ENCODE measurements at regions not wholly inside any gene's neighbourhood (a gene's known extent, or its start where the extent isn't known, plus 50 kb on each side); places are given as distances from the start of the nearest gene placed in this dataset.
"Not testable (repeated sequence)": the region's sequence is repeated elsewhere in the genome, so short reads cannot be mapped to it uniquely, and the experiment has no call there.

GRCh38 chr2:106339609-106340008 lies 128.6 kb downstream of the RGPD3 start:
- FAIRE-seq (no peak), DNase-seq (ENCODE audit: low spot score) (no peak)

DNA sequence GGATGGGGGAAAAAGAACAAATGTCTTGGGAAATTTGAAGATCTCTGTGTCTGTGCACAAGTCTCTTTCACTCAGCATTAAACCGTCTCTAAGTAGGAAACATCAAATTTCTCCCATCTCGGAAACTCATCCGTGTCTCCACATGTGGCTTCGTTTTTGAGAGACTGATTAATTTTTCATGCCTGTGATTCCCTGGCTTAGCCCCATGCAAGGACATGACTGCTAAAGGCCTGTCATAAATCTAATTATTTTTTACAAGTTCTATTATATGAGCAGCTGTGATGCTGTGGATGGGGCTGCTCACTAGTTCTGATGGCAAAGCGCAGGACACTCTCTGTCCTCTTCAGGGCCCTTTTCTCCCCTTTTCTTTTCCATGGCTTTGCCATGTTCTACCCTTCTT lies 129.1 kb downstream of the RGPD3 start:
- FAIRE-seq (no peak), DNase-seq (ENCODE audit: low spot score) (no peak)

- DNase-seq (ENCODE audit: low spot score) (no peak), FAIRE-seq (no peak)
Measured at GRCh38 chr2:106338043-106338442, 130.2 kb downstream of the RGPD3 start.

- no peak for DNase-seq (ENCODE audit: low spot score)
Measured at GRCh38 chr2:106336737-106337136, 131.5 kb downstream of the RGPD3 start.

GRCh38 chr2:106336108-106336507 lies 132.1 kb downstream of the RGPD3 start:
- no peak for FAIRE-seq
- no peak for DNase-seq (ENCODE audit: low spot score)

More at GRCh38 chr2:106336737-106337136, 131.5 kb downstream of the RGPD3 start:
- peak; percentile 85 for FAIRE-seq

- no peak for FAIRE-seq
- DNase-seq (ENCODE audit: low spot score): no peak
Measured at GRCh38 chr2:106334802-106335201, 133.4 kb downstream of the RGPD3 start.

GRCh38 chr2:106333253-106333873 lies 134.8 kb downstream of the RGPD3 start:
- peak; percentile 61 for FAIRE-seq

GRCh38 chr2:106332054-106332453 lies 136.2 kb downstream of the RGPD3 start:
- FAIRE-seq: peak; percentile 83
- no peak for DNase-seq (ENCODE audit: low spot score)

More at GRCh38 chr2:106333253-106333873, 134.8 kb downstream of the RGPD3 start:
- not testable (repeated sequence) for DNase-seq (ENCODE audit: low spot score)

GRCh38 chr2:106330384-106331261 lies 136.5 kb upstream of the UXS1 start:
- DNase-seq (ENCODE audit: low spot score); FAIRE-seq: not testable (repeated sequence)

DNA sequence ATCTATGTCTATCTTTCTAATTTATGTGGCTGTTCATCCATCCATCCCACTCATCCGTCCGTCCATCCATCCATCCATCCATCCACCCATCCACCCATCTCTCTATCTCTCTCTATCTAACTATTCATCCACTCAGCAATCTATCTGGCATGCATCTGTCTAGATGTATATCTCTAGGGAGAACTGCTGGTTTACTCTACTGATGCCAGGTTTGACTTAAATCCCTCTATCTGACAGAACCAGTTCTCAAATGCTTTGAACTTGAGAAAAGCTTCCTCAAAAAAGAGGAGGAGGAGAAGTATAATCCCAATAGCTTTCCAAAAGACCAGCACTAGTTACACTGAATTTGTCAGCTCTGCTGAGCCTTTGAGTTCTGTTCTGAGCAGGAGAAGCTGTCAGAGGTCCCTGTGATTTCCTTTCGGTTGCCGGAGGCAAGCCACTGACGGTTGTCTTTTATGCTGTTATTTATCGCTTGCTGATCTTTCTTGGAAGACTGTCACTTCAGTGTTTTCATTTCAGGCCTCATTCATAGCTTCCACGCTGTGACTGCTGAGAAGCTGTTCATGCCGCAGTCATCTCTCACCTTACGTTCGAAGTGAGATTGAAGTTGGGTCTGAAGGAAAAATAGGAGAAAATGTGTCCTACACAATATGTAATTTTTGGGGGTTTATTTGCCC lies 129.4 kb upstream of the UXS1 start:
- no peak for FAIRE-seq
- no peak for DNase-seq (ENCODE audit: low spot score)

DNA sequence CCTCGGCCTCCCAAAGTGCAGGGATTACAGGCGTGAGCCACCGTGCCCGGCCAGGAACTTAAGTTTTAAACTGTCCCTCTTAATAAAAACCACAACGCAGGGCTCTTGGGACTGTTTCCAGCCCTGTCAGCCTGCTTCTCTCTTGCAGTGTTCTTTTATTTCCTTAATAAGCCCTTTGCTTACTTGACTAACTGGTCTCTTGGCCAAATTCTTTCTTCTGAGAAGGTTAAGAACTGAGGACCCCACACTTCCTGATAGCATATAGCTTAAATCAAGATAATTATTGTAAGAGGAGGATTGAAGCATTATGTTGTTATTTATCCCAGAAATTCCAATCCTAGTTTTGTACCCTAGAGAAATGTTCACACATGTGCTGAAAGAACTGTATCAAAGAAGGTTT lies 128.2 kb upstream of the UXS1 start:
- FAIRE-seq: no peak
- no peak for DNase-seq (ENCODE audit: low spot score)

DNA sequence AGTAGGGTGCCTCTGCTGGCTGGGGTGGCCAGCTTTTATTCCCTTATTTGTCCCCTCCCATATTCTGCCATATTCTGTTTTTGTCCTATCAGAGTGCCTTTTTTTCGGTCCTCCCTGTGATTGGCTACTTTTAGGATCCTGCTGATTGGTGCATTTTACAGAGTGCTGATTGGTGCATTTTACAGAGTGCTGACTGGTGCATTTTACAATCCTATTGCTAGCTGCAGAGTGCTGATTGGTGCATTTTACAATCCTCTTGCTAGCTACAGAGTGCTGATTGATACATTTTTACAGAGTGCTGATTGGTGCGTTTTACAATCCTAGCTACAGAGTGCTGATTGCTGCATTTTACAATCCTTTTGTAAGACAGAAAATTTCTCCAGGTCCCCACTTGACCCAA lies 126.3 kb upstream of the UXS1 start:
- DNase-seq (ENCODE audit: low spot score); FAIRE-seq: not testable (repeated sequence)

DNA sequence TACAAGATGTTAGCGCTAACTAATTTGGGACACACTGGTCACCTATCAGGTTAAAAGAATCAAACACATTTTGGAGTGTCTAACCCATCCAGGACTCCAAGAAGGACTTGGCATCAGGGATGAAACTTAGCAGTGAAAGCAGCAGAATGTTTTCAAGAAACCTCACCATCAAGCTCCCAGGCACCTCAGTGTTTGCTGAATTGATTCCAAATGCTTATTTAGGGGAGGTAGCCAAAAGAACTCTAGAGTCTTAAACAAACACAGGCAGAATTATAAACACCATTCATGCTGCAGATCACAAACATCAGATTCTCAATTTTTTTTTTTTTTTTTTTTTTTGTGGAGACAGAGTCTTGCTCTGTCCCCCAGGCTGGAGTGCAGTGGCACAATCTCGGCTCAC lies 122.8 kb upstream of the UXS1 start:
- no peak for FAIRE-seq
- DNase-seq (ENCODE audit: low spot score): no peak

DNA sequence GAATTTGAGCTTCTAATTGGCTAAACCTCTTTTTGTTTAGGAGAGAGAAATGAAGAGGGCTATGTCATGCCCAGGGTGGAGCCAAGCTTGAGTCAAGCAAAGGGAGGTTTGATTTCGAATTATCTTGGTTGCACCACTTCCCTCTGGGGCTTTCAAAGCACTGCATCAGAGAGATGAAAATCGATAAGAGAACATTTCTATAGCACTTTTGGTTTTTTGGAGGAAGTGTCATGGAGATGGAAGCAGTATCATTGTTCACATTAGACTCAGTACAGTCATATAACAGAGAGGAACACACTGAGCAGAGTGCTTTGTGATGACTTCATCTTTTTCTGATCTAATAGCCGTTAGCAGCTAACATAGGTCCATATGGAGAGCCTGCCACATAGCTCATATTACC lies 120.3 kb upstream of the UXS1 start:
- DNase-seq (ENCODE audit: low spot score): no peak
- FAIRE-seq: no peak

DNA sequence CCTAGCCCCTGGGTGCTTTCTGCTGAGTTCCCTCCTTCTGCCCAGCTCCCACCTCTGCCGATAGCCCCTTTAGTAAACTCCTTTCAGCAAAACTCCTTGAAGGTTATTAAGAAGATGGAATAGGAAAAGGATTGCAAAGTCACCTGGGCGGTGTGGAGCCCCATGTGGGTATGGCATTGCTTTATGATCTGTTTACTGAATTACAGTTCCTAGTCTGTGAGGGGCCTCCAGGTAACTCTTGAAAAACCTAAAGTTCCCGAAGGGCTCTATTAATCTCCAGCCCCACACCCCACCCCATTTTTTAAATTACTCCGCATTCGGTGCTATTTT lies 116.9 kb upstream of the UXS1 start:
- FAIRE-seq (no peak), DNase-seq (ENCODE audit: low spot score) (no peak)

DNA sequence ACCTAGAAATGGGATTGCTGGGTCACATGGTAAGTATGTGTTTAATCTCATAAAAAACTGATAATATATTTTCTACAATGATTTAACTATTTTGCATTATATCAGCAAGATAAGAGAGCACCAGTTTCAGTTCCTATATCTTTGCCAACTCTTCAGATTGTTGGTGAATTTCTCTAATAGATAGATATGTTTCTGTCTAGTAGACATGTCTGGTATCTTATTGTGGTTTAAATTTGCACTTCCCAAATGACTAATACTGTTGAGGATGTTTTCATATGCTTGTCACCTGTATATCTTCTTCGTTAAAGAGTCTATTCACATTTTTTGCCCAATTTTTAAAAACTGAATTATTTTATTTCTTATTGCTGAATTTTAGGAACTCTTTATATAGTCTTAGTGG lies 113.8 kb upstream of the UXS1 start:
- DNase-seq (ENCODE audit: low spot score) (no peak), FAIRE-seq (no peak)

DNA sequence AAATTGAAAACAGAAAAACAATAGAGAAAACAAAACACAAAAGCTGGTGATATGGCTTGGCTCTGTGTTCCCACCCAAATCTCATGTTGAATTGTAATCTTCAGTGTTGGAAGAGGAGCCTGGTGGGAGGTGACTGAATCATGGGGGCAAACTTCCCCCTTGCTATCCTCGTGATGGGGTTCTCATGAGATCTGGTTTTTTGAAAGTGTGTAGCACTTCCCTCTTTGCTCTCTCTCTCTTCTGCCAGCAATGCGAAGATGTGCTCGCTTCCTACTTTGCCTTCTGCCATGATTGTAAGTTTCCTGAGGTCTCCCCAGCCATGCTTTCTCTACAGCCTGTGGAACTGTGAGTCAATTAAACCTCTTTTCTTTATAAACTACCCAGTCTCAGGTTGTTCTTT lies 112.3 kb upstream of the UXS1 start:
- FAIRE-seq (no peak), DNase-seq (ENCODE audit: low spot score) (no peak)

- DNase-seq (ENCODE audit: low spot score) (no peak), FAIRE-seq (no peak)
Measured at GRCh38 chr2:106304612-106305184, 110.6 kb upstream of the UXS1 start.

- FAIRE-seq: no peak
- no peak for DNase-seq (ENCODE audit: low spot score)
Measured at GRCh38 chr2:106299696-106300095, 105.6 kb upstream of the UXS1 start.

- DNase-seq (ENCODE audit: low spot score): no peak
- FAIRE-seq: no peak
Measured at GRCh38 chr2:106296182-106296815, 102.2 kb upstream of the UXS1 start.

DNA sequence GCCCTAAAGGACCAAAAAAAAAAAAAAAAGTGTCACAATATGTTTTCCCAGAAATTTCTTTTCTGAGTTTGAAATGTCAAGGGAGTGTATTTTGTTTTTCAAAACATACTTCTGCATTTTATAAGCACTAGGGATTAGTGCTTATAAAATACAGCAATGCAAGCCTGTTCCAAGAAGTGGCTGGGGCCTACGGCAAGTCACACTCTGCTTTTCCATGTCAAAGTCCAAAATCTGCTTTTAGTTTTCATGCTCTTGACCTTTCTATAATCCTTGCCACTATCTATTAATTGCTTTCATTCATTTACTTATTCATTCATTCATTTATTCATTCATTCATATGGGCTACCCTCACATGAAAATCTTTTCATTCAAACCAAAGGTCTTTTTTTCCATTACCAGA lies 100.1 kb upstream of the UXS1 start:
- FAIRE-seq (no peak), DNase-seq (ENCODE audit: low spot score) (no peak)
